Mesenchymal stem cell (in vitro differentiated cells and primary cell): ENCODE measurements at regions not wholly inside any gene's neighbourhood (a gene's known extent, or its start where the extent isn't known, plus 50 kb on each side); places are given as distances from the start of the nearest gene placed in this dataset.

Source experiments
- DNase-seq: peaks from one replicate; pipeline ENCODE4 v3.0.0-alpha.2; 2013
- H2AFZ ChIP-seq: one replicate; pipeline ENCODE4 v1.6.1; 2013; ENCODE audit warnings: low read depth, mild to moderate bottlenecking, control low read depth, inconsistent platforms, low read length, moderate library complexity
- H2AK5ac ChIP-seq: 2 replicates; pipeline ENCODE4 v1.6.1; 2013; ENCODE audit warnings: low read length, moderate library complexity, mild to moderate bottlenecking, inconsistent platforms; ENCODE audit not compliant: severe bottlenecking
- H2BK120ac ChIP-seq: one replicate; pipeline ENCODE4 v1.6.1; 2013; ENCODE audit warnings: low read depth, mild to moderate bottlenecking, inconsistent platforms, low read length, moderate library complexity
- H2BK12ac ChIP-seq, 2 experiments: one replicate each; pipeline ENCODE4 v1.6.1; 2013; ENCODE audit warnings: inconsistent platforms in 2 of 2, low read length in 2 of 2, mild to moderate bottlenecking in 2 of 2, moderate library complexity in 2 of 2, control low read depth in 1 of 2
- H2BK15ac ChIP-seq: one replicate; pipeline ENCODE4 v1.6.1; 2013; ENCODE audit warnings: mild to moderate bottlenecking, low read depth, inconsistent platforms; ENCODE audit not compliant: poor library complexity, severe bottlenecking
- H2BK5ac ChIP-seq: 2 replicates; pipeline ENCODE4 v1.6.1; 2013; ENCODE audit warnings: low read depth, mild to moderate bottlenecking, low read length, control low read depth, inconsistent platforms; ENCODE audit not compliant: poor library complexity, severe bottlenecking
- H3K14ac ChIP-seq, 2 experiments: one replicate each; pipeline ENCODE4 v1.6.1; 2013; ENCODE audit warnings: inconsistent platforms in 2 of 2, low read length in 2 of 2, control low read depth in 1 of 2, mild to moderate bottlenecking in 1 of 2, moderate library complexity in 1 of 2
- H3K18ac ChIP-seq, 2 experiments: one replicate each; pipeline ENCODE4 v1.6.1; 2013; ENCODE audit warnings: inconsistent platforms in 2 of 2, low read length in 2 of 2, control low read depth in 1 of 2, low read depth in 1 of 2, mild to moderate bottlenecking in 1 of 2
- H3K23ac ChIP-seq, 2 experiments: one replicate each; pipeline ENCODE4 v1.6.1; 2013; ENCODE audit warnings: inconsistent platforms in 2 of 2, low read length in 2 of 2, mild to moderate bottlenecking in 2 of 2, moderate library complexity in 2 of 2, control low read depth in 1 of 2
- H3K27ac ChIP-seq: 2 replicates; pipeline ENCODE4 v1.5.1; 2013; ENCODE audit warnings: mild to moderate bottlenecking, moderate library complexity, low read length, control low read depth, inconsistent platforms; ENCODE audit not compliant: poor library complexity, severe bottlenecking
- H3K27me3 ChIP-seq, 2 experiments: 2 replicates each; pipeline versions ENCODE4 v1.6.1 to v1.7.0; 2013; ENCODE audit warnings: low read length in 2 of 2, mild to moderate bottlenecking in 2 of 2, moderate library complexity in 2 of 2, control low read depth in 1 of 2, inconsistent platforms in 1 of 2; ENCODE audit not compliant: control insufficient read depth in 1 of 2, insufficient read depth in 1 of 2
- H3K36me3 ChIP-seq, 2 experiments: 2 replicates each; pipeline versions ENCODE4 v1.6.1 to v1.7.0; 2013; ENCODE audit warnings: low read length in 2 of 2, control low read depth in 1 of 2, inconsistent platforms in 1 of 2, low read depth in 1 of 2, mild to moderate bottlenecking in 1 of 2; ENCODE audit not compliant: insufficient read depth in 2 of 2, control insufficient read depth in 1 of 2
- H3K4ac ChIP-seq, 2 experiments: one replicate each; pipeline ENCODE4 v1.6.1; 2013; ENCODE audit warnings: inconsistent platforms in 2 of 2, low read length in 2 of 2, mild to moderate bottlenecking in 2 of 2, moderate library complexity in 2 of 2, control low read depth in 1 of 2, low read depth in 1 of 2
- H3K4me1 ChIP-seq: 2 replicates; pipeline ENCODE4 v1.6.1; 2013; ENCODE audit warnings: low read depth, low read length, control low read depth; ENCODE audit not compliant: control insufficient read depth, insufficient read depth
- H3K4me2 ChIP-seq: 2 replicates; pipeline ENCODE4 v1.6.1; 2013; ENCODE audit warnings: low read length, mild to moderate bottlenecking, inconsistent platforms; ENCODE audit not compliant: poor library complexity, severe bottlenecking
- H3K4me3 ChIP-seq, 2 experiments: 2 replicates each; pipeline versions ENCODE4 v1.5.1 to v1.7.0; 2013; ENCODE audit warnings: low read length in 2 of 2, mild to moderate bottlenecking in 2 of 2, control low read depth in 1 of 2, low read depth in 1 of 2; ENCODE audit not compliant: insufficient read depth in 1 of 2
- H3K79me1 ChIP-seq: replicated peaks from 2 replicates; pipeline ENCODE4 v1.6.1; 2013; ENCODE audit warnings: mild to moderate bottlenecking, control low read depth, low read length, inconsistent platforms; ENCODE audit not compliant: poor library complexity, severe bottlenecking
- H3K9ac ChIP-seq: 2 replicates; pipeline ENCODE4 v1.7.0; 2013; ENCODE audit warnings: mild to moderate bottlenecking, low read length, moderate library complexity
- H3K9me3 ChIP-seq: 2 replicates; pipeline ENCODE4 v1.7.0; 2013; ENCODE audit warnings: mild to moderate bottlenecking, low read length; ENCODE audit not compliant: control insufficient read depth
- H4K8ac ChIP-seq: one replicate; pipeline ENCODE4 v1.6.1; 2013; ENCODE audit warnings: inconsistent platforms, mild to moderate bottlenecking, low read length, moderate library complexity
- H4K91ac ChIP-seq: one replicate; pipeline ENCODE4 v1.6.1; 2013; ENCODE audit warnings: mild to moderate bottlenecking, low read length, inconsistent platforms
- WGBS: methylation state at CpG from one replicate; pipeline ENCODE4 v1.1.7; 2013; ENCODE audit warnings: mixed read lengths; 5-methylcytosine and 5-hydroxymethylcytosine counted together

- Histone ChIP-seq H3K14ac (no peak overlapping the region), H3K27me3 (no peaks in the 10 kb centered on the region), H3K36me3 (no peaks in the 10 kb centered on the region), H4K91ac (no peak overlapping the region), H3K4me1 (no peaks in the 10 kb centered on the region), H2AFZ (no peak overlapping the region), H3K4ac (no peak overlapping the region), H2BK120ac (no peak overlapping the region), H2BK5ac (no peak overlapping the region), H3K27ac (no peak overlapping the region), H3K18ac (no peak overlapping the region), H3K4me3 (no peak overlapping the region), H3K79me1 (no peaks in the 10 kb centered on the region), H3K23ac (no peak overlapping the region), H3K4me2 (no peak overlapping the region), H2BK15ac (no peak overlapping the region), H2BK12ac (no peak overlapping the region), H2AK5ac (no peak overlapping the region), H3K9ac (no peak overlapping the region), H4K8ac (no peak overlapping the region), H3K9me3 (peaks cover 9% of the 10 kb centered on the region)
- 90% methylated on average over 1 of the region's 1 CpG for WGBS
- no peak for DNase-seq
Measured at GRCh38 chr4:182994171-182994570, 77.0 kb upstream of the DCTD start.

GRCh38 chr4:182978152-182978827 lies 61.1 kb upstream of the DCTD start:
- H3K9me3 ChIP-seq = no peaks in the 10 kb centered on the region
- peak overlapping the region in 1 of 2 experiments; percentile 77 for H2BK12ac ChIP-seq
- WGBS = 69% methylated on average over 8 of the region's 8 CpGs

GRCh38 chr4:182975806-182976205 lies 58.6 kb upstream of the DCTD start:
- Histone ChIP-seq H3K9me3 (no peaks in the 10 kb centered on the region), H2BK15ac (no peak overlapping the region), H3K79me1 (no peaks in the 10 kb centered on the region), H4K91ac (no peak overlapping the region), H2BK120ac (no peak overlapping the region), H3K18ac (no peak overlapping the region), H2BK12ac (no peak overlapping the region), H3K9ac (peak overlapping the region; percentile 54), H3K14ac (no peak overlapping the region), H3K27me3 (no peaks in the 10 kb centered on the region), H2BK5ac (no peak overlapping the region), H3K4me2 (no peak overlapping the region), H3K4me3 (no peak overlapping the region), H4K8ac (no peak overlapping the region), H2AFZ (no peak overlapping the region), H3K23ac (no peak overlapping the region), H3K4me1 (peaks cover 6% of the 10 kb centered on the region), H2AK5ac (no peak overlapping the region), H3K27ac (no peak overlapping the region), H3K36me3 (no peaks in the 10 kb centered on the region), H3K4ac (no peak overlapping the region)
- peak; percentile 93 for DNase-seq
- no CpG with 5 or more reads among the region's 3 CpGs for whole genome bisulfite sequencing

More at GRCh38 chr4:182978152-182978827, 61.1 kb upstream of the DCTD start:
- H3K4me3 ChIP-seq = no peak overlapping the region
- peak overlapping the region; percentile 80 for H2AK5ac ChIP-seq
- H4K91ac ChIP-seq = peak overlapping the region; percentile 4
- no peak overlapping the region for H3K14ac ChIP-seq
- H4K8ac ChIP-seq = no peak overlapping the region
- H3K27me3 ChIP-seq = no peaks in the 10 kb centered on the region
- H2BK15ac ChIP-seq = no peak overlapping the region
- H3K79me1 ChIP-seq = no peaks in the 10 kb centered on the region
- peaks cover 6% of the 10 kb centered on the region for H3K4me1 ChIP-seq
- no peak overlapping the region for H2BK5ac ChIP-seq
- peak; percentile 51 for DNase-seq
- H3K36me3 ChIP-seq = no peaks in the 10 kb centered on the region
- no peak overlapping the region for H2AFZ ChIP-seq
- no peak overlapping the region for H3K9ac ChIP-seq
- peak overlapping the region; percentile 49 to 64 for H3K18ac ChIP-seq
- no peak overlapping the region for H3K23ac ChIP-seq
- no peak overlapping the region for H3K27ac ChIP-seq
- H3K4me2 ChIP-seq = no peak overlapping the region
- H2BK120ac ChIP-seq = no peak overlapping the region
- H3K4ac ChIP-seq = peak overlapping the region in 1 of 2 experiments; percentile 85

- no peak overlapping the region for H3K4me3 ChIP-seq
- no peak overlapping the region for H2AFZ ChIP-seq
- 87% methylated on average over 11 of the region's 11 CpGs for WGBS
- no peak for DNase-seq
- H2AK5ac ChIP-seq = no peak overlapping the region
- H2BK5ac ChIP-seq = no peak overlapping the region
- H3K18ac ChIP-seq = peak overlapping the region; percentile 49 to 61
- H3K4me1 ChIP-seq = peaks cover 6% of the 10 kb centered on the region
- no peak overlapping the region for H2BK120ac ChIP-seq
- peak overlapping the region in 1 of 2 experiments; percentile 75 for H2BK12ac ChIP-seq
- H3K23ac ChIP-seq = no peak overlapping the region
- H4K8ac ChIP-seq = peak overlapping the region; percentile 35
- no peaks in the 10 kb centered on the region for H3K27me3 ChIP-seq
- peak overlapping the region; percentile 52 for H4K91ac ChIP-seq
- no peak overlapping the region for H3K4ac ChIP-seq
- H3K14ac ChIP-seq = no peak overlapping the region
- no peak overlapping the region for H3K9ac ChIP-seq
- H3K36me3 ChIP-seq = no peaks in the 10 kb centered on the region
- H3K79me1 ChIP-seq = no peaks in the 10 kb centered on the region
- H3K27ac ChIP-seq = no peak overlapping the region
- H3K9me3 ChIP-seq = no peaks in the 10 kb centered on the region
- H3K4me2 ChIP-seq = no peak overlapping the region
- H2BK15ac ChIP-seq = no peak overlapping the region
Measured at GRCh38 chr4:182973941-182974340, 56.8 kb upstream of the DCTD start.
